Activated CD8-positive, alpha-beta T cell treated with anti-CD3 and anti-CD28 coated beads for 36 hours (primary cell): ENCODE measurements at regions not wholly inside any gene's neighbourhood (a gene's known extent, or its start where the extent isn't known, plus 50 kb on each side); places are given as distances from the start of the nearest gene placed in this dataset.

Source experiments
- ATAC-seq: fragments of 200-7000 bp; cut with Tn5 transposase; one replicate; pipeline ENCODE4 v1.10.0; 2021; ENCODE audit warnings: mild to moderate bottlenecking, moderate library complexity
- CTCF ChIA-PET: fragments of 350-600 bp; sonication (Branson Sonifier 250); formaldehyde crosslinking; loops from one replicate; lab custom pipeline; 2021; ENCODE audit warnings: antibody characterized with exemption; lab: Charles Lee
- POLR2A ChIA-PET: fragments of 350-600 bp; sonication (Branson Sonifier 250); formaldehyde crosslinking; loops from one replicate; lab custom pipeline; 2021; ENCODE audit warnings: antibody characterized with exemption; lab: Charles Lee
- DNase-seq: peaks from one replicate; pipeline ENCODE4 v3.0.0-alpha.2; 2020
- H3K27ac Mint-ChIP-seq: one replicate; pipeline ENCODE4 v1.8.0; 2021; ENCODE audit warnings: mild to moderate bottlenecking, mixed read lengths
- H3K27me3 Mint-ChIP-seq: one replicate; pipeline ENCODE4 v1.8.0; 2021; ENCODE audit warnings: mixed read lengths
- H3K36me3 Mint-ChIP-seq: one replicate; pipeline ENCODE4 v1.8.0; 2021; ENCODE audit warnings: low read depth, mixed read lengths
- H3K4me1 Mint-ChIP-seq: one replicate; pipeline ENCODE4 v1.8.0; 2021; ENCODE audit warnings: low read depth, mixed read lengths
- H3K4me3 Mint-ChIP-seq: one replicate; pipeline ENCODE4 v1.8.0; 2021; ENCODE audit warnings: mild to moderate bottlenecking, moderate library complexity, mixed read lengths
- H3K9me3 Mint-ChIP-seq: one replicate; pipeline ENCODE4 v1.8.0; 2021; ENCODE audit warnings: mixed read lengths
- intact Hi-C: fragments of 100-400 bp; cut with micrococcal nuclease; formaldehyde crosslinking; loops from one replicate; pipeline ENCODE4 v1.10.0; 2022
- TF ChIP-seq, protein P1 (sequence below): fragments of 200-600 bp; IDR thresholded peaks from one replicate; pipeline ENCODE4 v1.8.0; 2022; ENCODE audit warnings: antibody characterized with exemption, mild to moderate bottlenecking

DNA sequence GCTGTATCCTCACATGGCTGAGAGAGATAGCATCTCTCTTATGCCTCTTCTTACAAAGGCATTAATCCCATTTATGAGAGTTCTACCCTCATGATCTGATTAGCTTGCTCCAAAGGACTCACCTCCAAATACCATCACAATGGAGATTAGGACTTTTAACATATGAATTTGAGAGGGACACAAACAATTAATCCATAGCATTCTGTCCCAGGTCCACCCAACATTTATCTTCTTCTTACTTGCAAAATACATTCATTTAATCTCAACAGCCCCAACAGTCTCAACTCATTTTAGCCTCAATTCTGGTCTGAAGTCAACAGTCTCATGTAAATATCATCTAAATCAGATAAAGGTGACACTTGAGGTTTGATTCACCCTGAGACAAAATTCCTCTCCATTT is 555.4 kb downstream of the RAB28 start:
- H3K27me3 Mint-ChIP-seq: no peaks in the 10 kb centered on the region
- no peak overlapping the region for H3K4me3 Mint-ChIP-seq
- no peaks in the 10 kb centered on the region for H3K4me1 Mint-ChIP-seq
- ATAC-seq (no peak), DNase-seq (no peak)
- intact Hi-C loops: no loop called here
- no peak overlapping the region for H3K27ac Mint-ChIP-seq
- POLR2A ChIA-PET: no interaction called here
- CTCF ChIA-PET: no interaction called here
- TF ChIP-seq, protein P1, sequence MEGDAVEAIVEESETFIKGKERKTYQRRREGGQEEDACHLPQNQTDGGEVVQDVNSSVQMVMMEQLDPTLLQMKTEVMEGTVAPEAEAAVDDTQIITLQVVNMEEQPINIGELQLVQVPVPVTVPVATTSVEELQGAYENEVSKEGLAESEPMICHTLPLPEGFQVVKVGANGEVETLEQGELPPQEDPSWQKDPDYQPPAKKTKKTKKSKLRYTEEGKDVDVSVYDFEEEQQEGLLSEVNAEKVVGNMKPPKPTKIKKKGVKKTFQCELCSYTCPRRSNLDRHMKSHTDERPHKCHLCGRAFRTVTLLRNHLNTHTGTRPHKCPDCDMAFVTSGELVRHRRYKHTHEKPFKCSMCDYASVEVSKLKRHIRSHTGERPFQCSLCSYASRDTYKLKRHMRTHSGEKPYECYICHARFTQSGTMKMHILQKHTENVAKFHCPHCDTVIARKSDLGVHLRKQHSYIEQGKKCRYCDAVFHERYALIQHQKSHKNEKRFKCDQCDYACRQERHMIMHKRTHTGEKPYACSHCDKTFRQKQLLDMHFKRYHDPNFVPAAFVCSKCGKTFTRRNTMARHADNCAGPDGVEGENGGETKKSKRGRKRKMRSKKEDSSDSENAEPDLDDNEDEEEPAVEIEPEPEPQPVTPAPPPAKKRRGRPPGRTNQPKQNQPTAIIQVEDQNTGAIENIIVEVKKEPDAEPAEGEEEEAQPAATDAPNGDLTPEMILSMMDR: no peak
- no peaks in the 10 kb centered on the region for H3K36me3 Mint-ChIP-seq
- no peaks in the 10 kb centered on the region for H3K9me3 Mint-ChIP-seq

DNA sequence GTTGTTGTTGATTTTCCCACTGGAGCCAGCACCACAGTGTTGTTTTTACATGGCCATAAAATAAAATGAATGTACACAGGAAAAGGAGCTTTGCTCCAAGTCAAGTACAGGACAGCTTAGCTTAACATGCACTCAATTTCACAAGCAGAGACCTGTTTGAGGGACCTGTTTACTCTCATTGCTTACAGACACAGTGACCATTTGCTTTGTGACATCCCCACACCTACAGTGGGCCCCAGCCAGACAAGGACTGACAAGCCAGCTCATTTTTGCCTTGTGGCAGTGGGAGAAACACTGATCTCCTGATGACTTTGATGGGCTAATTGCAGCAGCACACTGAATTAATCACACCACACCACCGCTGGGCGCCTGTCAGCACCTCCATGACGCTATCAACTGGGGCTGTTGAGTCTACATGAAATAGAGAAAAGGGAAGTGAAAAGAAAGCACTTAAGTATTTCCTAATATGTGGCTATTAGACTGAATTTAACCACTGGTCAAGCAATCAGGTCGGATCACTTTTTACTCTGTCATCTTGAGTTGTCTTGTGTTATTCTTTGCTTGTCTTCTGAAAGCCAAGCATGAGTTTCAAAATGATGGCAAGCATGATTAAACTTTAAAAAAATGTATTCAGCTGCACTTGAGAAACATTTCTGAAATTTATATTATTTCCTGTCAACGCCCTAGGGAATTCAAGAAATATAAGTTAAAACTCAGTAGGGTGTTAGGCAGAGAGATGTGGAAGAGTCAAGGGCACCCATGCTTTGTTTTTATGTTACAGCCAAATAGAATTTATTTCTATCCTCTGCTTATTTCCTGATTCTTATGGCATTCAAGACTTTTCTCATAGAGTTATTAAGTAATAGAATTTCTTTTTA is 557.7 kb downstream of the RAB28 start:
- TF ChIP-seq, protein P1: no peak
- Mint-ChIP-seq H3K27me3 (no peaks in the 10 kb centered on the region), H3K27ac (no peak overlapping the region), H3K4me3 (no peak overlapping the region), H3K9me3 (no peaks in the 10 kb centered on the region), H3K4me1 (no peaks in the 10 kb centered on the region), H3K36me3 (no peaks in the 10 kb centered on the region)
- ATAC-seq (no peak), DNase-seq (no peak)
- intact Hi-C loops: no loop called here
- POLR2A ChIA-PET: no interaction called here
- CTCF ChIA-PET: no interaction called here

DNA sequence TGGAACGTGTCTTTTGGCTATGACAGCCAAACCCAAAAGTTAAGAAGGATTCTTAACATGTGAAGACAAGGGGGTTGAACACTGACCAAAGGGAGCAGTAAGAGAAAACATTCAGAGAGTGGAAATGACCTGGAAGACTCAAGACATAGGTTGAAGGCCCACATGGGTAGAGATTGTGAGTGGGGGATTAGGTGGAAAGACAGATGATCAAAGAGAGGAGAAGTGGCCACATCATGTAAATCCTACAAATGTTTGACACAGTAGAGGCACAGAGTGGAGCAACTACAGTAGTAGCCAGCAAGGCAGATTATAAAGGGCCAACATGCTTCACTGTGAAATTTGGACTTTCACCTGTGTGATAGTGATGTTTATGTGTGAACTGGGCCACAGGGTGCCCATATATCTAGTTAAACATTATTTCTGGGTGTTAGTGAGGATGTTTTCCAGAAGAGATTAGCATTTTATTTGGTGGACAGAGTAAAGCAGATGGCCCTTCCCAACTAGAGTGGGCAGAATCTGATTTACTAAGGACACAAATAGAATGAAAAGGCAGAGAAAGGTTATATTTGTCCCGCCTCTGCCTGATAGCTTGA is 559.3 kb downstream of the RAB28 start:
- no peak for DNase-seq
- H3K27ac Mint-ChIP-seq: no peak overlapping the region
- no peaks in the 10 kb centered on the region for H3K4me1 Mint-ChIP-seq
- no peak overlapping the region for H3K4me3 Mint-ChIP-seq
- TF ChIP-seq, protein P1: no peak
- POLR2A ChIA-PET: no interaction called here
- intact Hi-C loops: no loop called here
- H3K27me3 Mint-ChIP-seq: no peaks in the 10 kb centered on the region
- H3K36me3 Mint-ChIP-seq: no peaks in the 10 kb centered on the region
- H3K9me3 Mint-ChIP-seq: no peaks in the 10 kb centered on the region
- CTCF ChIA-PET: no interaction called here
- ATAC-seq: no peak

DNA sequence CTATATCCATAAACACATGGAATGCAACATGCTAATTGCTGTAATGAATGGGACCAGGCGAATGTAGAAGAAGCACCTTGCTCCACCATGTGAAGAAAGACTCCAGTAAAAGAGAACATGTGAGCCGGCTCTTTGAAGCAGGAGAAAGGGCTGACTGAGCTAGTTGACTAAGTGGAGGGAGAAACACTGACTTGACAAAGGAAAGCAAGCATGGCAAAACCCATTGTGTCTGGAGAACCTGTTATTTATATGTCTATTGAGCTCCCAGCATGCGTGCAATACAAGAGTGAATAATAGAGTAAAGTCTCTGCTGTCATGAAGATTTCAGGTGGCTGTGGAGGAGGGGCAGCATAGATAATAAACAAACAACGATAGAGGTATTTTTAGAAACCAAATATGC is 559.9 kb downstream of the RAB28 start:
- POLR2A ChIA-PET: no interaction called here
- H3K9me3 Mint-ChIP-seq: no peaks in the 10 kb centered on the region
- CTCF ChIA-PET: no interaction called here

More for the DNA sequence above, 559.9 kb downstream of the RAB28 start:
- TF ChIP-seq, protein P1: no peak
- Mint-ChIP-seq H3K36me3 (no peaks in the 10 kb centered on the region), H3K4me3 (no peak overlapping the region), H3K27ac (no peak overlapping the region), H3K4me1 (no peaks in the 10 kb centered on the region), H3K27me3 (no peaks in the 10 kb centered on the region)
- ATAC-seq (no peak), DNase-seq (no peak)
- intact Hi-C loops: no loop called here
